Neural progenitor cell (in vitro differentiated cells): ENCODE measurements at regions not wholly inside any gene's neighbourhood (a gene's known extent, or its start where the extent isn't known, plus 50 kb on each side); places are given as distances from the start of the nearest gene placed in this dataset.

Source experiments
- EZH2 ChIP-seq: fragments of 200-600 bp; sonication (generic); IDR thresholded peaks from 2 replicates; pipeline ENCODE4 v1.6.1; 2017; ENCODE audit warnings: antibody characterized with exemption, mild to moderate bottlenecking, moderate library complexity
- EZH2phosphoT487 ChIP-seq: fragments of 200-600 bp; sonication (generic); IDR thresholded peaks from 2 replicates; pipeline ENCODE4 v1.6.1; 2017; ENCODE audit warnings: antibody characterized with exemption
- TF ChIP-seq, protein P1 (sequence below): fragments of 200-600 bp; sonication (generic); IDR thresholded peaks from 2 replicates; pipeline ENCODE4 v1.5.1; 2017; ENCODE audit warnings: antibody characterized with exemption, mild to moderate bottlenecking

DNA sequence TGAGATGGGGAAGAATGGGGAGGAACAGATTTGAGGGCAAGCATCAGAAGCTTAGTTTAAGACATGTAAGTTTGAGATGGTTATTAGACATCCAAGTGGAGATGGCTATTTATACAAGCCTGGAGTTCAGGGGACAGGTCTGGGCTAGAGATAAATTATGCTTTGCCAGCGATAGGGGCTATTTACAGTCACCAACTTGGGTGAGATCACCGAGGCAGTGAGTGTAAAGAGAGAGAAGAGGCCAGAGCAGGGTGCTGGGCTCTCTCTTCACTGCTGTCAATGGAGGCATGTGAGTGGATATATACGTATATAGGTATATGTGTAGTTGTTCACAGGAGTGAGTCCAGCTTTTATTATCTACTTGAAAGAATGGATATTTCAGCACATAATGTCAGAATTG, 81.0 kb downstream of the QPCT start:
- TF ChIP-seq, protein P1, sequence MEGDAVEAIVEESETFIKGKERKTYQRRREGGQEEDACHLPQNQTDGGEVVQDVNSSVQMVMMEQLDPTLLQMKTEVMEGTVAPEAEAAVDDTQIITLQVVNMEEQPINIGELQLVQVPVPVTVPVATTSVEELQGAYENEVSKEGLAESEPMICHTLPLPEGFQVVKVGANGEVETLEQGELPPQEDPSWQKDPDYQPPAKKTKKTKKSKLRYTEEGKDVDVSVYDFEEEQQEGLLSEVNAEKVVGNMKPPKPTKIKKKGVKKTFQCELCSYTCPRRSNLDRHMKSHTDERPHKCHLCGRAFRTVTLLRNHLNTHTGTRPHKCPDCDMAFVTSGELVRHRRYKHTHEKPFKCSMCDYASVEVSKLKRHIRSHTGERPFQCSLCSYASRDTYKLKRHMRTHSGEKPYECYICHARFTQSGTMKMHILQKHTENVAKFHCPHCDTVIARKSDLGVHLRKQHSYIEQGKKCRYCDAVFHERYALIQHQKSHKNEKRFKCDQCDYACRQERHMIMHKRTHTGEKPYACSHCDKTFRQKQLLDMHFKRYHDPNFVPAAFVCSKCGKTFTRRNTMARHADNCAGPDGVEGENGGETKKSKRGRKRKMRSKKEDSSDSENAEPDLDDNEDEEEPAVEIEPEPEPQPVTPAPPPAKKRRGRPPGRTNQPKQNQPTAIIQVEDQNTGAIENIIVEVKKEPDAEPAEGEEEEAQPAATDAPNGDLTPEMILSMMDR, result no peak
- TF ChIP-seq EZH2 (no peak), EZH2phosphoT487 (no peak)
